ENCODE measurements at regions not wholly inside any gene's neighbourhood (a gene's known extent, or its start where the extent isn't known, plus 50 kb on each side); places are given as distances from the start of the nearest gene placed in this dataset.

GRCh38 chr11:115944596-115944995 lies 440.4 kb upstream of the CADM1 start:
- POLR2A ChIA-PET: no interaction called here

DNA sequence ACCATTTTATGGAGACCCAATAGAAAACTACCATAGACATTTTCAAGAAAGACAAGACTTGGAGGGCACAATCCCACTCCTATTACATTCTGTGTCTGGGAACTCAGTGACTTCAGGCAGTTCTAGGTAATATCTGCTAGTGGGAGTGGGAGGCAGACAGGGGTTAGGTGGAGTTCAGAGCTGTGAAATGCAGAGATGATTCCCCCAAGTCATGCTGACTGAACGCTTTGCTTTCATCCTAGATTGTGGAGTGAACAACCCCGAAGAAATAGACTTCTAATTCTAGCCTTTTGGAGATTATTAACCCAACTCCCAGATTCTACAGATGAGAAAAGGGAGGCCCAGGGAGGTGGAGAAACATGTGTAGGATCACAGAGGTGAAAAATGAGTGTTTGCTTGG lies 437.8 kb upstream of the CADM1 start:
- H3K27ac ChIP-seq (ENCODE audit: low read length): no peak overlapping the region
- no peaks in the 10 kb centered on the region for H3K4me1 ChIP-seq (ENCODE audit: control insufficient read depth, insufficient read depth, low read length)
- ChIA-PET CTCF (no interaction called here), POLR2A (no interaction called here)
- H3K36me3 ChIP-seq (ENCODE audit: control insufficient read depth, insufficient read depth, low read length): no peaks in the 10 kb centered on the region
- TF ChIP-seq POLR2AphosphoS5 (IDR thresholded peaks at IDR 0.05; ENCODE audit: low read depth, low read length) (no peak), SIN3A (IDR thresholded peaks at IDR 0.05; ENCODE audit: borderline replicate concordance, insufficient read depth, low read depth, low read length) (no peak), TCF7L2 (IDR thresholded peaks at IDR 0.05; ENCODE audit: low read depth, low read length) (no peak)
- TF ChIP-seq, protein P1, sequence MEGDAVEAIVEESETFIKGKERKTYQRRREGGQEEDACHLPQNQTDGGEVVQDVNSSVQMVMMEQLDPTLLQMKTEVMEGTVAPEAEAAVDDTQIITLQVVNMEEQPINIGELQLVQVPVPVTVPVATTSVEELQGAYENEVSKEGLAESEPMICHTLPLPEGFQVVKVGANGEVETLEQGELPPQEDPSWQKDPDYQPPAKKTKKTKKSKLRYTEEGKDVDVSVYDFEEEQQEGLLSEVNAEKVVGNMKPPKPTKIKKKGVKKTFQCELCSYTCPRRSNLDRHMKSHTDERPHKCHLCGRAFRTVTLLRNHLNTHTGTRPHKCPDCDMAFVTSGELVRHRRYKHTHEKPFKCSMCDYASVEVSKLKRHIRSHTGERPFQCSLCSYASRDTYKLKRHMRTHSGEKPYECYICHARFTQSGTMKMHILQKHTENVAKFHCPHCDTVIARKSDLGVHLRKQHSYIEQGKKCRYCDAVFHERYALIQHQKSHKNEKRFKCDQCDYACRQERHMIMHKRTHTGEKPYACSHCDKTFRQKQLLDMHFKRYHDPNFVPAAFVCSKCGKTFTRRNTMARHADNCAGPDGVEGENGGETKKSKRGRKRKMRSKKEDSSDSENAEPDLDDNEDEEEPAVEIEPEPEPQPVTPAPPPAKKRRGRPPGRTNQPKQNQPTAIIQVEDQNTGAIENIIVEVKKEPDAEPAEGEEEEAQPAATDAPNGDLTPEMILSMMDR (IDR thresholded peaks at IDR 0.05): no peak
- in situ Hi-C loops (cut with HindIII; ENCODE audit: low pct_unique_long_range_greater_than_20kb, low sequenced_read_pairs) (no loop called here), intact Hi-C loops (cut with micrococcal nuclease; ENCODE audit: unreplicated experiment) (no loop called here)
- ATAC-seq (0 out of 2 replicates have a peak, but pooled peaks have one; percentile 5), DNase-seq (ENCODE audit: low read depth, low spot score) (no peak)
- no peaks in the 10 kb centered on the region for H3K27me3 ChIP-seq (ENCODE audit: control insufficient read depth, insufficient read depth, low read length)
- no peaks in the 10 kb centered on the region for H3K9me3 ChIP-seq (ENCODE audit: control insufficient read depth, insufficient read depth, low read depth, low read length)
- H3K4me3 ChIP-seq (ENCODE audit: low read depth in 2 of 2, low read length in 2 of 2): no peak overlapping the region
- BruUV-seq (replicated peaks): no TSS peak

More at GRCh38 chr11:115944596-115944995, 440.4 kb upstream of the CADM1 start:
- Histone ChIP-seq H3K36me3 (ENCODE audit: control insufficient read depth, insufficient read depth, low read length) (no peaks in the 10 kb centered on the region), H3K4me3 (ENCODE audit: low read depth in 2 of 2, low read length in 2 of 2) (no peak overlapping the region), H3K27ac (ENCODE audit: low read length) (no peak overlapping the region), H3K27me3 (ENCODE audit: control insufficient read depth, insufficient read depth, low read length) (no peaks in the 10 kb centered on the region), H3K4me1 (ENCODE audit: control insufficient read depth, insufficient read depth, low read length) (no peaks in the 10 kb centered on the region), H3K9me3 (ENCODE audit: control insufficient read depth, insufficient read depth, low read depth, low read length) (0 out of 2 replicates have a peak, but pooled peaks cover 5% of the 10 kb centered on the region)
- in situ Hi-C loops (cut with HindIII; ENCODE audit: low pct_unique_long_range_greater_than_20kb, low sequenced_read_pairs) (no loop called here), intact Hi-C loops (cut with micrococcal nuclease; ENCODE audit: unreplicated experiment) (no loop called here)
- no peak for DNase-seq (ENCODE audit: low read depth, low spot score)
- no TSS peak for BruUV-seq (replicated peaks)
- ATAC-seq: no peak
- no peak for TF ChIP-seq TCF7L2 (IDR thresholded peaks at IDR 0.05; ENCODE audit: low read depth, low read length)
- TF ChIP-seq, protein P1 (IDR thresholded peaks at IDR 0.05): no peak
- no peak for TF ChIP-seq POLR2AphosphoS5 (IDR thresholded peaks at IDR 0.05; ENCODE audit: low read depth, low read length)
- TF ChIP-seq SIN3A (IDR thresholded peaks at IDR 0.05; ENCODE audit: borderline replicate concordance, insufficient read depth, low read depth, low read length): no peak
- TF ChIP-seq REST (IDR thresholded peaks at IDR 0.05; ENCODE audit: insufficient read depth in 1 of 2, low read depth in 2 of 2, low read length in 1 of 2): no peak
- CTCF ChIA-PET: no interaction called here
